GM10266 (cell line): ENCODE measurements at regions not wholly inside any gene's neighbourhood (a gene's known extent, or its start where the extent isn't known, plus 50 kb on each side); places are given as distances from the start of the nearest gene placed in this dataset.

Experiments used
- DNase-seq: peaks from one replicate; pipeline ENCODE4 v3.0.0; 2012; ENCODE audit errors: extremely low spot score
- CTCF ChIP-seq: IDR thresholded peaks from 2 replicates; pipeline ENCODE4 v1.5.1; 2012; ENCODE audit warnings: mild to moderate bottlenecking, low read depth; ENCODE audit not compliant: control insufficient read depth, insufficient read depth; ENCODE audit errors: missing control alignments

DNA sequence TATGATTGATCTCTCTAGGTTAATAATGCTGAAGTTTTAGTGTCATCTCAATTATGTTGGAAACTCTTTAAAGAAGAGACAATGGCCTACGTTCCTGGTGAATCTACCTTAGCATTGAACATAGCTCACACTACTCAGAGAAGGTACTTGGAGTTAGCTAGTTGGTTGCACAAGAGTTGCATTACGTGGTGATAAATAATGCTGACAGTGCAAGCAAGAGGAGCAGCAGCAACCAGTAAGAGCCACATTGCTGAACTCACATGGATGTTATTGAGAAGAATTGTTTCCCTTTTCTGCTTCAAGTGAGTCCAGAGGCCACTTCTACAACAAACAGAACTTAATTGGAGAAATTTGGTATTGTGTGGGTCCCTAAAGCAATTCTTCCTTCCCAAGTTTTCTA is 737.1 kb downstream of the TDRD15 start:
- DNase-seq: no peak
- no peak for TF ChIP-seq CTCF

DNA sequence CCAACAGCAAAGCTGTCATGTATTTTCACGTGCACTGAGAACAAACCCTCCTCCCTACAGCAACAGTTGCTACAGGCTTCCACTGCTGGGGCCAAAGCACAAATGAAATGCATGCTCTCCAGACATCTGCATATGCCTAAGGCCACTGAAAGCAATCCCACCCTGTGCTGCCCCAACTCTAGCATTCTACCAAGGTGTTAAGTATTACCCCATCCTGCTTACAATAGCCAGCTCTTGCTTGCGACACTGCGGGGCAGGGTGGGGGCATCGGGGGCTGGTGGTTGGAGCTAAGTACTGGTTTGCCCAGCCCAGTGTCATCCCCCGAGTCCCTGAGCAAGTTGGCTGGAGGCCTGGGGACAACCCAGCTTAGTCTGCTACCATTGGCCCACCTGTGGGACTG is 742.5 kb downstream of the TDRD15 start:
- DNase-seq: no peak
- no peak for TF ChIP-seq CTCF

DNA sequence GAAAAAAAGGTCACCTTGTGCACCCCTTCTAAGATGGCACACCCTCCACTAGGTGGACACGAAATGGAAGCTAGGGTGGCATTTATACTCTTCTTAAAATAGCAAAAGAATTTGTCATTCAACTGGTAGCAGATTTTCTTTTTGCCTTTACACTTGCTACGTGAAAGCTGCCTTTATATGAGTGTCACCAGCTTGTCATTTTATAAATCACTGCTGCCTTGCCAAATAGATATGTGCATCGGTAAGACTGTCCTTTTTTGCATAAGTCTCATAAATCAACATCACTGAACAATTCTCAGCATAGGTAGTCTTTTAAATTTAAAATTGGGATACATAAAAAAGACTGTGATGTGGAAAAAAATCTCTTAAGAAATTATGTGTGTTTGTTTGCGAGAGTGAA is 764.1 kb downstream of the TDRD15 start:
- no peak for TF ChIP-seq CTCF

GRCh38 chr2:21890041-21890440 is 766.3 kb downstream of the TDRD15 start:
- DNase-seq: no peak
- TF ChIP-seq CTCF: no peak

More for the DNA sequence above, 764.1 kb downstream of the TDRD15 start:
- DNase-seq: no peak

- DNase-seq: no peak
- TF ChIP-seq CTCF: no peak
Measured at GRCh38 chr2:21890716-21891115, 766.9 kb downstream of the TDRD15 start.

DNA sequence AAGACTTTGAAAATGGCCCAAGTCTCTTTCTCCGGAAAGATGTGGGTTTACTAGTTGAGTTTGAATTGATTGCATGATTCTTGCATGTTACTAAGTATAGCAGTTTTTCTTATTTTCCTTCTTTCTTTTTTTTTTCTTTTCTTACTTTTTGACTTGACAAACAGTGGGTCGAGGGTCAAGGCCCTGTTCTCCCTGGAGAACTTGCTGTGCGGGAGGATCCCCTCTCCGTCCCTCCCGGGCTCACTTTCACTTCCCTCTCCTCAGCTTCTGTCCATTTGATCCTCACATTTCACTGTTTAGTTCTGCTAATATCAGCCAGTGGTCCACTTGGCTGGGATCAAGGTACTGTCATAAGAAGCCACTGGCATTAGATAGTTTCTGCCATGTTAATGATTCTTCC is 767.4 kb downstream of the TDRD15 start:
- no peak for DNase-seq
- no peak for TF ChIP-seq CTCF

DNA sequence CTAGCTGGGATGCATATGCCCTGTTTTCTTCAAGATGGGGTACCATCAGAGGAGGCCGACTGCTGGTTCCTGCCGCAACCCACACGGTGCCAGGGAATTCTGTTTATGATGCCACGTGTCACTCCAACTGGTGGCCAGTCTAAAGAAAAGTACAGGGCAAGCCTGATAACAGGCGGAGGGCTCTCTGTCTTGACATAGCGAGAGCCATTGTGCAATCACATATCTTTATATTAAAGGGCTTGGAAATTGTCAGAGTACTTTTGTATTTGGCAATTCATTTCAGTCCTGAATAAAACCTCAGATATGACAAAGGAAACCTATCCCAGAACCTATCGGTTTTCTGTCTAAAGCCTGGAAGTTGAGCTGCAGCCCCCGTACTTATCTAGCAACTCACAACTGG is 768.4 kb downstream of the TDRD15 start:
- no peak for TF ChIP-seq CTCF
- DNase-seq: no peak
